ENCODE measurements at regions not wholly inside any gene's neighbourhood (a gene's known extent, or its start where the extent isn't known, plus 50 kb on each side); places are given as distances from the start of the nearest gene placed in this dataset.

GRCh38 chr1:62370594-62370993 is 51.4 kb upstream of the KANK4 start:
- no peak for DNase-seq

DNA sequence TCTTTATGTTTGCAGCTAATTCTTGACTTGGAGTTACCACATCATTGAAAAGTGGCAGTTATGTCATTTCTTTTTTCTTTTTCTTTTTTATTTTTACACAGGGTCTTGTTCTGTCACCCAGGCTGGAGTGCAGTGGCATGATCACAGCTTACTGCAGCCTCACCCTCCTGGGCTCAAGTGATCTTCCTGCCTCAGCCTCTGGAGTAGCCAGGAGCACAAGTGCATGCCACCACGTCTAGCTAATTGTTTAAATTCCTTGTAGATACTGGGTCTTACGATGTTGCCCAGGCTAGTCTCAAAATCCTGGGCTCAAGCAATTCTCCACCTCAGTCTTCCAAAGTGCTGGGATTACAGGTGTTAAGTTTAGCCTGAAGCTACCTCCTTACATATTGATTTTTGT is 52.1 kb upstream of the KANK4 start:
- DNase-seq: no peak

DNA sequence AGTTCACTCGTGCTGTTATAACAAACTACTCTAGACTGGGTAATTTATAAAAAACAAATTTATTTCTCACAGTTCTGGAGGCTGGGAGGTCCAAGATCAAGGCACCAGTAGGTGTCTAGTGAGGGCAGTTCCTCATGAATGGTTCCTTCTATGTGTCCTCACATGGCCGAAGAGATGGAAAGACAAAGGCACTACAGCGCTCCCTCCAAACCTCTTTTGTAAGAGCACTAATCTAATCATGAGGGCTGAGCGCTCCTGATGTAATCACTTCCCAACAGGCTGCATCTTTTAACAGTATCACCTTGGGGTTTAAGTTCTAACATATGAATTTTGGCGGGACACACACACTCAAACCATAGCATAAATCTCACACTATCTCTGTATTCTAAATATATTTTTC is 54.0 kb upstream of the KANK4 start:
- DNase-seq: no peak

GRCh38 chr1:62377043-62377562 is 57.9 kb upstream of the KANK4 start:
- no peak for DNase-seq

DNA sequence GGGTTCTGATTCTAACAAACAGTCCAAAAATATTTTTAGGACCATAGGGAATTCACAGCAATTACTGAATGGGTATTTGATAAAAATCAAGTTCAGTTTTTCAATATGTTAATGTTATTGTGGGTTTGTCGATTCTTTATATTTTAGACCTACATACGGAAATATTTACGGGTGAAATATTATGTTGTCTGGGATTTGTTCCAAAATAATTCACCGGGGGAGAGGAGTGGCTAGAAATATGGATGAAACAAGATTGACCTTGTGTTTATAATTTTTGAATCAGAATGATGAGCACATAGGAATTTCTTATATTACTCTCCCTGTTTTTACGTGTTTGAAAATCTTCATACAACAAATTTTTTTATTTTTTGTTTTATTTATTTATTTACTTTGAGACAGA is 56.7 kb upstream of the USP1 start:
- no peak for DNase-seq

- no peak for DNase-seq
Observed at GRCh38 chr1:62381831-62382657, 54.8 kb upstream of the USP1 start.

GRCh38 chr1:62382658-62382955 is 54.2 kb upstream of the USP1 start:
- peak; percentile 29 for DNase-seq

- peak; percentile 69 for DNase-seq
Observed at GRCh38 chr1:62384276-62385005, 52.4 kb upstream of the USP1 start.

DNA sequence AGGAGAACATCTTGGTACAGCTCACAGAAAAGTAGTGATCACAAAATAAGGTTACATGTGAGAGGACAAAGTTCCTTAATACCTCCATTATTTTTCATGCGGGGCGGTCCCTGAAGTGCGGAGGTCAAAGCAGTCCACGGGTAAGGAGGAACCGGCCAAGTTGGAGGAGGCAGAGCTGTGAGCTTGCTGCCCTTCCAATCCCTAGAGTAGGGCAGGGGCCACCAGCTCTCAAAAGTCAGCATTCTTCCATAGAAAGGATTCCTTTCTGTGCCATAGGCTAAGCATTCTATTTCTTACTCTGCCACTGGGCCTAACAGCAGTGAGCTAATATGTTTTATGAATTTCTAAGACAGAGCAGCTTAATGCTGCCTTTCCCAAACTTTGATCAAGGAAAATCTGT is 50.9 kb upstream of the USP1 start:
- no peak for DNase-seq

DNA sequence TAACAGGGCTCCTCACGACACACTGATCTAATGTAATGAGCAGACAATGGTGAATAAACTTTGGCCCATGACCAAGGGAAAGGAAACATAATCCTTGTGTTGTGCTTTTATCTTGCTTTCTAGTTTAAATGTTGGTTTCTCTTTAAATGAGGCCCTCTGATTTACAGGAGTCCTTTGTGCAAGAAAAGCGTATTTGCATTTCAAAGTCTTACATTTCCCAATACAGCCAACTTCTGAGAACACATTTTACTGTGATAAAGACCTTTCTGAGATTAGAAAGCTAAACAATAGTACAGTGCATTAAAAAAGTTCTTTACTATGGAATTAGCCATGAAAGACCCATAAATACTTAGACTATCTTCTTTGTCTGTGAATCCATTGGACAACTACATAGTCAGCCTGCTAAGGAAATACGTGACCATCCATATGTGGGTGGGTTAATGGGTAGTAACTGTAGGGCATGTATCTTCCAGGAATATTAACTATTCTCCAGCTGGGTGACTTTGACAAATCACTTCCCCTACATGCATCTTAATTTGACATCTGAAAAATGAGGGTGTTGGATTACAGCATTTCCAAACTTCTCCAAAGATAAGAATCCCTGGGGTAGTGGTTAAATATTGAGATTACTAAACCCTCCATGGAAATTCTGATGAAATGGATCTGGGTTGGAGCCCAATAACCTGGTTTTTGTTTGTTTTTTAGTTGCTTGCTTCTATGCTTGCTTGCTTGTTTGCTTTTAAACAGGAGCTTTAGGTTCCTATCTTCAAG is 50.3 kb upstream of the USP1 start:
- peak; percentile 39 for DNase-seq
